IMR-90 (cell line): ENCODE measurements at regions not wholly inside any gene's neighbourhood (a gene's known extent, or its start where the extent isn't known, plus 50 kb on each side); places are given as distances from the start of the nearest gene placed in this dataset.

Experiments
- ATAC-seq: fragments of 200-7000 bp; cut with Tn5 transposase; 2 replicates; pipeline ENCODE4 v1.9.1; 2020; ENCODE audit warnings: low read depth, mild to moderate bottlenecking, moderate library complexity
- BruUV-seq: library from RNA; stranded (reverse); fragments of 400-500 nt; replicated peaks from 2 replicates; lab custom pipeline; 2021; lab: Mats Ljungman, UMichigan
- CTCF ChIA-PET: fragments of 300-600 bp; formaldehyde crosslinking; extraction: SDS; loops from one replicate; lab custom pipeline; 2021; ENCODE audit warnings: antibody characterized with exemption; lab: Yijun Ruan, JAX
- POLR2A ChIA-PET: fragments of 300-600 bp; sonication (Branson Sonifier 250); formaldehyde crosslinking; loops from one replicate; lab custom pipeline; 2022; ENCODE audit warnings: antibody characterized with exemption; ENCODE audit not compliant: unreplicated experiment; lab: Charles Lee
- DNase-seq: peaks from one replicate; pipeline ENCODE4 v3.0.0; 2013
- H2AFZ ChIP-seq: replicated peaks from 2 replicates; pipeline ENCODE3; 2013; ENCODE audit warnings: low read length, mild to moderate bottlenecking; ENCODE audit not compliant: poor library complexity
- H2AK5ac ChIP-seq: 2 replicates; pipeline ENCODE4 v1.6.1; 2013; ENCODE audit warnings: low read depth, low read length, inconsistent platforms
- H2AK9ac ChIP-seq: replicated peaks from 2 replicates; pipeline ENCODE3; 2013; ENCODE audit warnings: mild to moderate bottlenecking, low read depth, low read length, moderate library complexity; ENCODE audit not compliant: poor library complexity
- H2BK120ac ChIP-seq: 2 replicates; pipeline ENCODE4 v1.6.1; 2013; ENCODE audit warnings: low read depth, low read length, inconsistent platforms
- H2BK15ac ChIP-seq: 3 replicates; pipeline ENCODE4 v1.6.1; 2013; ENCODE audit warnings: low read depth, low read length, inconsistent platforms
- H2BK20ac ChIP-seq: 2 replicates; pipeline ENCODE4 v1.6.1; 2013; ENCODE audit warnings: low read depth, mild to moderate bottlenecking, inconsistent platforms, low read length, moderate library complexity
- H2BK5ac ChIP-seq: 2 replicates; pipeline ENCODE4 v1.6.1; 2013; ENCODE audit warnings: mild to moderate bottlenecking, low read depth, low read length, inconsistent platforms; ENCODE audit not compliant: poor library complexity, severe bottlenecking
- H3K14ac ChIP-seq: replicated peaks from 2 replicates; pipeline ENCODE4 v1.6.1; 2013; ENCODE audit warnings: low read depth, low read length, inconsistent platforms
- H3K18ac ChIP-seq: 2 replicates; pipeline ENCODE4 v1.6.1; 2013; ENCODE audit warnings: low read depth, low read length, control low read depth
- H3K23ac ChIP-seq: 2 replicates; pipeline ENCODE4 v1.6.1; 2013; ENCODE audit warnings: low read depth, low read length, inconsistent platforms
- H3K27ac ChIP-seq: 2 replicates; pipeline ENCODE4 v1.5.1; 2013; ENCODE audit warnings: mild to moderate bottlenecking, control low read depth, low read length; ENCODE audit not compliant: insufficient read depth
- H3K27me3 ChIP-seq: 2 replicates; pipeline ENCODE4 v1.6.1; 2013; ENCODE audit warnings: low read length; ENCODE audit not compliant: control insufficient read depth, insufficient read depth
- H3K36me3 ChIP-seq: 2 replicates; pipeline ENCODE4 v1.6.1; 2013; ENCODE audit warnings: low read length, mixed read lengths; ENCODE audit not compliant: control insufficient read depth, insufficient read depth
- H3K4ac ChIP-seq: 2 replicates; pipeline ENCODE4 v1.6.1; 2013; ENCODE audit warnings: low read depth, low read length, inconsistent platforms
- H3K4me1 ChIP-seq: 2 replicates; pipeline ENCODE4 v1.6.1; 2013; ENCODE audit warnings: low read length, mixed read lengths; ENCODE audit not compliant: control insufficient read depth, insufficient read depth
- H3K4me2 ChIP-seq: 2 replicates; pipeline ENCODE4 v1.6.1; 2013; ENCODE audit warnings: low read depth, mild to moderate bottlenecking, control low read depth, low read length, moderate library complexity
- H3K4me3 ChIP-seq: 2 replicates; pipeline ENCODE4 v1.5.1; 2013; ENCODE audit warnings: low read depth, mild to moderate bottlenecking, control low read depth, low read length, moderate library complexity; ENCODE audit not compliant: insufficient read depth
- H3K56ac ChIP-seq: 2 replicates; pipeline ENCODE4 v1.6.1; 2013; ENCODE audit warnings: low read length, inconsistent platforms; ENCODE audit not compliant: insufficient read depth; ENCODE audit errors: extremely low read depth
- H3K79me1 ChIP-seq, 2 experiments: 2 replicates each; pipeline ENCODE4 v1.6.1; 2013; ENCODE audit warnings: low read length in 2 of 2, inconsistent platforms in 1 of 2, low read depth in 1 of 2
- H3K9ac ChIP-seq: 2 replicates; pipeline ENCODE4 v1.6.1; 2013; ENCODE audit warnings: low read depth, low read length, control low read depth
- H3K9me1 ChIP-seq: 2 replicates; pipeline ENCODE4 v1.6.1; 2013; ENCODE audit warnings: low read length, inconsistent platforms; ENCODE audit not compliant: insufficient read depth
- H3K9me3 ChIP-seq: 2 replicates; pipeline ENCODE4 v1.6.1; 2013; ENCODE audit warnings: low read length; ENCODE audit not compliant: control insufficient read depth, insufficient read depth
- H4K20me1 ChIP-seq: 2 replicates; pipeline ENCODE4 v1.6.1; 2013; ENCODE audit warnings: low read length, inconsistent platforms; ENCODE audit not compliant: insufficient read depth
- H4K5ac ChIP-seq: 2 replicates; pipeline ENCODE4 v1.6.1; 2013; ENCODE audit warnings: mild to moderate bottlenecking, low read depth, low read length, control low read depth
- H4K8ac ChIP-seq, 2 experiments: 2 replicates each; pipeline ENCODE4 v1.6.1; 2013; ENCODE audit warnings: low read depth in 2 of 2, low read length in 2 of 2, control low read depth in 1 of 2, inconsistent platforms in 1 of 2
- H4K91ac ChIP-seq: 2 replicates; pipeline ENCODE4 v1.6.1; 2013; ENCODE audit warnings: low read depth, low read length, inconsistent platforms; ENCODE audit not compliant: insufficient read depth
- ELK1 ChIP-seq: fragments of 150-350 bp; IDR thresholded peaks from 2 replicates; pipeline ENCODE4 v1.6.1; 2016; ENCODE audit warnings: low read depth, mild to moderate bottlenecking, low read length, moderate library complexity, borderline replicate concordance
- MAFK ChIP-seq: IDR thresholded peaks from 2 replicates; pipeline ENCODE4 v1.6.1; 2012; ENCODE audit warnings: low read depth, low read length, improper control_type of control experiment
- MXI1 ChIP-seq: IDR thresholded peaks from 2 replicates; pipeline ENCODE4 v1.6.1; 2012; ENCODE audit warnings: low read depth, mild to moderate bottlenecking, low read length, moderate library complexity, borderline replicate concordance
- NFE2L2 ChIP-seq: fragments of 150-350 bp; IDR thresholded peaks from 2 replicates; pipeline ENCODE4 v1.6.1; 2016; ENCODE audit warnings: low read depth, mild to moderate bottlenecking, low read length
- POLR2A ChIP-seq: IDR thresholded peaks from 2 replicates; pipeline ENCODE4 v1.6.1; 2012; ENCODE audit warnings: mild to moderate bottlenecking, low read depth, low read length
- RCOR1 ChIP-seq: IDR thresholded peaks from 2 replicates; pipeline ENCODE4 v1.6.1; 2012; ENCODE audit warnings: mild to moderate bottlenecking, low read length, improper control_type of control experiment; ENCODE audit not compliant: insufficient replicate concordance
- WGBS, 2 experiments: methylation state at CpG; one replicate each; pipeline versions ENCODE4 v1.1.5 to v1.1.7; 2013; ENCODE audit warnings: missing lambda C conversion rate in 2 of 2; ENCODE audit not compliant: insufficient read length in 1 of 2; ENCODE audit errors: extremely low coverage in 2 of 2; 5-methylcytosine and 5-hydroxymethylcytosine counted together
- dilution Hi-C: fragments of 300-500 bp; cut with HindIII; formaldehyde crosslinking; loops from one replicate; pipeline ENCODE4 v1.14.3; 2018; ENCODE audit warnings: low sequenced_read_pairs; ENCODE audit not compliant: unreplicated experiment
- in situ Hi-C: fragments of 300-500 bp; cut with MboI; formaldehyde crosslinking; loops from 3 replicates; pipeline ENCODE4 v1.14.3; 2019; ENCODE audit warnings: low sequenced_read_pairs, inconsistent platforms, mixed read lengths
- intact Hi-C: fragments of 100-400 bp; cut with micrococcal nuclease; formaldehyde crosslinking; loops from 2 replicates; pipeline ENCODE4 v1.10.0; 2022

- in situ Hi-C loops: no loop called here
- Histone ChIP-seq H3K9me3 (no peaks in the 10 kb centered on the region), H2AFZ (no peak overlapping the region), H3K27me3 (0 out of 2 replicates have a peak, but pooled peaks cover 2% of the 10 kb centered on the region), H4K20me1 (no peaks in the 10 kb centered on the region), H3K9ac (no peak overlapping the region), H3K4me3 (no peak overlapping the region), H3K27ac (no peak overlapping the region), H3K4me2 (no peak overlapping the region), H3K18ac (no peak overlapping the region), H3K14ac (no peak overlapping the region), H2BK120ac (no peak overlapping the region), H4K91ac (no peak overlapping the region), H3K23ac (no peak overlapping the region), H3K4ac (no peak overlapping the region), H2BK15ac (no peak overlapping the region), H4K5ac (no peak overlapping the region), H2BK5ac (no peak overlapping the region), H3K4me1 (peaks cover 4% of the 10 kb centered on the region), H3K79me1 (no peaks in the 10 kb centered on the region), H3K56ac (no peak overlapping the region), H4K8ac (no peak overlapping the region), H2BK20ac (no peak overlapping the region), H2AK5ac (no peak overlapping the region), H2AK9ac (no peak overlapping the region), H3K9me1 (no peaks in the 10 kb centered on the region), H3K36me3 (no peaks in the 10 kb centered on the region)
- intact Hi-C loops: no loop called here
- WGBS, 2 experiments: no CpG with 5 or more reads among the region's 4 CpGs
- ChIA-PET CTCF (no interaction called here), POLR2A (no interaction called here)
- dilution Hi-C loops: no loop called here
- DNase-seq (no peak), ATAC-seq (no peak)
- no peak for TF ChIP-seq MXI1
- no peak for TF ChIP-seq RCOR1
- TF ChIP-seq ELK1: no peak
- no peak for TF ChIP-seq MAFK
- TF ChIP-seq POLR2A: no peak
- TF ChIP-seq NFE2L2: no peak
- BruUV-seq: no TSS peak
Observed at GRCh38 chr15:95160316-95160715, 929.0 kb downstream of the MCTP2 start.
